ENCODE measurements at regions not wholly inside any gene's neighbourhood (a gene's known extent, or its start where the extent isn't known, plus 50 kb on each side); places are given as distances from the start of the nearest gene placed in this dataset.
"Not testable (repeated sequence)": the region's sequence is repeated elsewhere in the genome, so short reads cannot be mapped to it uniquely, and the experiment has no call there.

DNA sequence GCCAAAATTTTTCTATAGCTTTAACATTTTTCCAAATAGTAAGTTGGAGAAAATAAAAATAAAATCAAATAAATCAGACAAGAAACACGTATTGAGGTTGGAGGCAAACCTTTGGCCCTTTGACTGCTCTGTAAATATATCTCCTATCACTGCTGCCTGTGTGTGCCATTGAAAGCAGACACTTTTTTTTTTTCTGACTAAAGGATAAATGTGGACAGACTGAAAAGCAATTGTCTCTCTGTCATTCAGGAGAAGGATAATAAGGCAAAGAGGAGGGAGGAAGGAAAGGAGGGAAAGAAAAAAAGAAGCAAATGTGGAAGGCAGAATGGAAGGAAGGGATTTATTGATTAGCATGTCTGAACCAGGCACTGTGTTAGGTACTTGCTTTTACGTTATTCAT is 85.2 kb upstream of the SULF2 start:
- no peak for DNase-seq (ENCODE audit: low read depth, low spot score)

DNA sequence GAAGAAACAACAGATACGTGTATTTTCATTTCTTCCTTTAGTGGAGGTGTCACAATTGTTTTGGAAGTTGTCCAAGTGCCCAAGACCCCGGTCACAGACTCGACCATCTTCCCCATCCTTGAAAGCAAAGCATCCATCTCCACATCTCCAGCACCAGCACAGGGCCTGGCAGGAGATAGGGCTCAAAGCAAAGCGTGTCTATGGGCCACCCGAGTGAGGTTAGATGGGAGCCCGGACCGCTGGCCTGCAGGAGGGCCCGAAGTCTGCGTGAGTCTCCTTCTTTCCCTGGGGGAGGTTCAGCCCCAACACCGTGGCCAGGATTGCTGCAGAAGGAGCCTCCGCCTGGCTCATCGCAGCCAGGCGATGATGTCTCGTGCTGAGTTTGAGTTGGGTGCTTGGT is 83.5 kb upstream of the SULF2 start:
- DNase-seq (ENCODE audit: low read depth, low spot score), result no peak

DNA sequence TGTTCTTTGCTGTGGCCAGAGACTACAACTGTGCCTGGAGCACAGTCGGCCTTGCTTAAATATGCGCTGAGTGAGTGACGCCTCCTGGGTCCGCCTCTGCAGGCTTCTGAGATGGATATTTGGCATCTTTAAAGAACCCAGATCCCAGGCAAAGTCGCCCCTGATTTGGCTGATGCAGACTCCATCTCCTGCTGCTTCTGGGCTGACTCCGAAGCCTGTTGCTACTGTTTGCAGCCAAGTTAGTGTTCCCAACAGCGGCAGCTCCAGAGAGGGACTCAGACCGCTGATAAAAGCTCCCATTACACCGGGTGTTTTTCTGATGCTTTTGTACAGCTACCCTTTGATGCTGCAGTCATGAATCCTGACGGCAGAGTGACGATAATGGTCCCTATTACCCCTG is 83.0 kb upstream of the SULF2 start:
- DNase-seq (ENCODE audit: low read depth, low spot score), result peak; percentile 48

DNA sequence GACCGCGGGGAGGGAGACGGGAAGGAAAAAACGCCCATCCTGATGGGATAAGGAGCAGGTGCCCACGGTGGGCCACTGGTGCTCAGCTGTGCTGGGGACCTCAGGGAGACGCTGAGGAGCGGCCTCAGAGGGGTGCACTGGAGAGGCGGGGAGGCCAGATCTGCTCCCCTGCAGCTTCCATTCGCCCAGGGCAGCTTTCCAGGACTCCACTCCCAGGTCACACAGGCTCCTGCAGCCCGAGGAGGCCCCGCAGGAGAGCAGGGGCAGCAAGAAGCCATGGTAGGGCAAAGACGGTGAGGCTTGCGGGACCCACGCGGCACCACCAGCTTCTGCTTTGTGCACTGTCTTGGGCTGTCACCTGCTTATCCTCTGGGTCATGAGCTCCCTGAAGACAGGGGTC is 82.5 kb upstream of the SULF2 start:
- no peak for DNase-seq (ENCODE audit: low read depth, low spot score)

DNA sequence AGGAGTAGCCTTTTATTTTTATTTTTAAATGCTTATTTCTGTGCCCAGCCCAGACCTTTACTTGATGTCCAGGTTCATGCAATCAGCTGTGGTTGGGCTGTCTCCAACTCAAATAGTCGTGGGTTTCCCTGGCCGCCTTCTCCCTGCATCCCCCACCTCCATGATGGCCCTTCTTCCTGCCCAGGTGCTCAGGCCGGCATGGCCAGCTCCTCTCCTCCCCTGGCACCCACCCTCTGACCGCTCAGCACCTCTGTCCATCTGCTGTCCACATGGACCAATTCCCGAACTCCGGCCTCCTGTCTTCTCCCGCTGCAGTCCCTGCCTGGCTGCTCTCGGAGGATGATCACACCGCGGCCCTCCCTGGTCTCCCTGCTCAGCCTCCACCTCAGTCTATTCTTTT is 81.2 kb upstream of the SULF2 start:
- DNase-seq (ENCODE audit: low read depth, low spot score), result no peak

DNA sequence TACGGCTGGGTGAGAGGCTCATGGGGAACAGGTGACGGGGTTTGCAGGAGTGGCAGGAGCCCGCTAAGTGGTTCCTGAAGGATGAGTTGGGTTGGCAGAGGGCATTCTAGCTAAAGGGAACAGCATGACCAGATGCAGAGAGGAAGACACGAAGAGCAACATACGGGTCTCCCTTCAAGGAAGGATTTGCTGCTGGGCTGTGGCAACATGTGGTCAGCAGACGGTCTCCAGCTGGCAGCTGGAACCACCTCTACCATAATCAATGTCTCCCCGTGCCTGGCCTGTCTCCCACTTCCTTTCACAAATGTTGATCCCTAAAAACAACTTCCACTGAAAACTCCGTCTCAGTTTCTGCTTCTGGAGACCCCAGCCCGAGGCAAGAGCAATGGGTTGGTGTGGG is 80.6 kb upstream of the SULF2 start:
- no peak for DNase-seq (ENCODE audit: low read depth, low spot score)

DNA sequence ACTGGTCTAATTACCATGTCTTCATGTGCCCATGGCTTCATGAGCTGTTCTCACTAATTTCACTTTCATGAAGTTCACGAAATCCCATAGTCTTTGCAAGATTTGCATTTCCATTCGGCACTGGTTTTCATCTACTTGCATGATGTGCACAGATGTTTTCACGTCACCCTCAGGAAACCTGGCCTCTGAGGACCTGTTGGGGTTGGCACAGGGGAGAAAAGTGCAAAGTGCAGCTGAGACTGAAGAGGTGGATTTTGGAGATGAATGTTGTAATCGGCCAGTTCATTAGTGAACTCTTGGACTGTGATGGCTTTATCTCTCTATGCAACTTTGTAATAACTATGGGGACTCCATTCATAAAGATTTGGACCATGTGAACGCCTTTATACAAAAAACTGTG is 80.2 kb upstream of the SULF2 start:
- no peak for DNase-seq (ENCODE audit: low read depth, low spot score)

DNA sequence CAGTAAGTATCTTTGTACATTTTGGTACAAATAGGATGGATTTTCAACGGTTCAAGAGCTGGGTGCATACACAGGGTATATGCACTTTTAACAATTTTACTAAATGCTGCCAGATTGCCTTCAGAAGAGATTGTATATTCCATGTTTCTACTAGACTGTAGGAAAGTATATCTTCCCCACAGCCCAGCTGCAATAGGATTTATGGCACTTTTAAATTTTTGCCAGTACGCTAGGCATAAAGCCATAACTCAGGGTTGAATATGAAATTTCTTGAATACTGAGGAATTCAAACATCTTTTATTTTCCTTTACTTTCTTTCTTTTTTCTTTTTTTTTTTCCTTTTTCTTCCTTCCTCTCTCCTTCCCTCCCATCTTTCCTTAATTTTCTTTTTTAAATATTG is 78.7 kb upstream of the SULF2 start:
- no peak for DNase-seq (ENCODE audit: low read depth, low spot score)

DNA sequence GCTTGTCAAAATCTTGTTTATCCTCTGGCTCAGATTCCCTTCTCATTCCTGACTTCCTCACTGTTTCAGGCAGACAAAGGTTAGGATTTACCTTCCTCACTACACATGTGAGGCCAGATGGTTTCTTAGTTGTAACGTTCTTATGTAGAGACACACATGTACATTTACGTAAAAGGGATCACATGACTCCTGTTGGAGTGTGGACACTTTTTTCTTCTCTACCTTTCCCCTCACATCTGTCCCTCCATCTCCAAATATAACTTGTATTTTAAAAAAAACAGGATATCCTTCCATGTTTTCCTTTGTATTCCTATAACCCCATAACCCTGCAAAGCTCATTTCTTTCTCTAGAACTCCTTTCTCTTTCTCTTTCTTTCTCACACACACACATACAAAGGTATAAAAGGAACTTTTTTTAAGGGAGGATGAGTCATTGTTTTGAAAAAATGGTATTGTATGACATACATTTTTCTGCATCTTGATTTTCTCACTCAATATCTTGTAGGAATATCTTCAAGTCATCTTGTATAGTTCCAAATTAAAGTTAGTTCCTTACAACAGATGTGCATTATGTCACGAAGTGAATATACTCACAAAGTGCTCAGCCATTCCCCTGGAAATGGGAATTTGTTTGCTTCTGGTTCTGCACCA is 78.2 kb upstream of the SULF2 start:
- no peak for DNase-seq (ENCODE audit: low read depth, low spot score)

DNA sequence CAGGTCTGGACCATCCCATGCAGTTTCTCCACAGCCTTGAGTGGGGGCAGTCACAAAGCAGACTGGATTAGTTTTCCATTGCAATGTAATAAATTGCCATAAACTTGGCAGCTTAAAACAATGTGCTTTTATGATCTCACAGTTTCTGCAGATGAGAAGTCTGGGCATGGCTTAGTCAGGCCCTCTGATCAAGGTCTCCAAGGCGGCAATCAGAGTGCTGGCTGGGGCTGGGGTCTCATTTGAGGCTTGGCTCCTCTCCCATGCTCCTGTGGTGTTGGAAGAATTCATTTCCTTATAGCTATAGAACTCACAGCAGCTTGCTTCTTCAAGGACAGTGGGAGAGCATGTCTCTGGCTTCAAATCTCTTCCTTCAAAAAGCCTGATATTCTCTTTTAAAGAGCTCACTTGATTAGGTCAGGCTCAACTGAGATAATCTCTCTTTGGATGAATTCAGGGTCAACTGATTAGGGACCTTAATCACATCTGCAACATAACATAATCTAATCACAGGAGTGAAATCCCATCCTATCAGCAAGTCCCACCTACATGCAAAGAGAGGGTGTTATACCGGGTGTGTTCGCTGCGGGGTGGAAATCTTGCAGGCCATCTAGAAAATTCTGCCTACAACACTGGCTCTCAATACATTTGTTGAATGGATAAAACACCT is 77.4 kb upstream of the SULF2 start:
- no peak for DNase-seq (ENCODE audit: low read depth, low spot score)

DNA sequence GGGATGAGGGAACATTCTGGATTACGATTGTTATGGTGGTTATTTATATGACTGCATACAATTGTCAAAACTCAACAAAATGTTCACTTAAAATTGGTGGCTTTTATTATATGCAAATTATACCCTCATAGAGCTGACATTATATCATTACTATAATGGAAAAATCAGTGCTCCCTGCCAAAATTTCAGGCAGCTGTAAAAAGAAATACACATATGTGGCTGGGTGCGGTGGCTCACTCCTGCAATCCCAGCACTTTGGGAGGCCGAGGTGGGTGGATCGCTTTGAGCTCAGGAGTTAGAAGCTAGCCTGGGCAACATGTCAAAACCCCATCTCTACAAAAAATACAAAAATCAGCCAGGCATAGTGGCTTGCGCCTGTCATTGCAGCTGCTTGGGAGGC is 75.8 kb upstream of the SULF2 start:
- DNase-seq (ENCODE audit: low read depth, low spot score), result no peak

DNA sequence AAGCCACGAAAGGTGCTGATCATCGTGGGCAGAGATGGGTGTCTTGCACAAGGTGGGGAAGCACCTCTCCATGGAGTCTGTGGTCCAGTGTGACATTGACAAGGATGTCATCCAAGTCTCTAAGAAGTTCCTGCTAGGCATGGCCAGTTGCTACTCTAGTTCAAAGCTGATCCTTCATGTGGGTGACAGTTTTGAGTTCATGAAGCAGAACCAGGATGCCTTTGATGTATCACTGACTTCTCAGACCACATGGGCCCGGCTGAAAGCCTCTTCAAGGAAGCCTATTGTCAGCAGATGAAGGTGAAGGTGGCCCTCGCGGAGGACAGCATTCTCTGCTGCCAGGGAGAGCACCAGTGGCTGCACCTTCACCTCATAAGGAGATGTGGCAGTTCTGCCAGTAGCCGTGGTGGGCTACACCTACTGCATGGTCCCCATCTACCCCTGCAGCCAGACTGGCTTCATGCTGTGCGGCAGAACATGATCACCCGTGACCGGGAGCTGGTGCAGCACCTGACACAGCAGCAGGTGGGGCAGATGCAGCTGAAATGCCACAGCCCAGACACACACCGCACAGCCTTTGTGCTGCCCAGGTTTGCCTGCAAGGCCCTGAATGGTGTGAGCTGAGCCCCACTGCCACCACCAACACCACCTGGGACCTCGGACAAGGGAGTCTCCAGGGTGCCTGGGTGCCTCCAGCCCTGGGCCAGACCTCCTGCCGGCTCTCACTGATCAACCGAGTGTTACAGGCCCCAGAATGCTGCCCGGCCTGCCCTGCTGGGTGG is 75.0 kb upstream of the SULF2 start:
- no peak for DNase-seq (ENCODE audit: low read depth, low spot score)

DNA sequence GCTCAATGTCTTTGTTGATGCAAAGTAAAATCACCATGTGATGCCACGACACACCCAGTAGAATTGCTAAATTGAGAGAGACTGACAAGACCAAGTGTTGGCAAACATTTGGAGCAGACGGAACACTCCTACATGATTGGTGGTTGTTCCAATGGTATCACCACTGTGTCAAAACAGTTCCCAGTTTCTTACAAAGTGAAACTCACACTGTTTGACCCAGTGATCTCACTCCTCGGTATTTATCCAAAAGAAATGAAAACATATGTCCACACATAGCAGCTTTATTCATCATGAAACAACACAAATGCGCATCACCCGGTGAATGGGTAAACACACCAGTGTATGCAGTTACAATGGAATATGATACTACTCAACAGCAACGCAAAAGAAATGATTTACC is 74.0 kb upstream of the SULF2 start:
- no peak for DNase-seq (ENCODE audit: low read depth, low spot score)

DNA sequence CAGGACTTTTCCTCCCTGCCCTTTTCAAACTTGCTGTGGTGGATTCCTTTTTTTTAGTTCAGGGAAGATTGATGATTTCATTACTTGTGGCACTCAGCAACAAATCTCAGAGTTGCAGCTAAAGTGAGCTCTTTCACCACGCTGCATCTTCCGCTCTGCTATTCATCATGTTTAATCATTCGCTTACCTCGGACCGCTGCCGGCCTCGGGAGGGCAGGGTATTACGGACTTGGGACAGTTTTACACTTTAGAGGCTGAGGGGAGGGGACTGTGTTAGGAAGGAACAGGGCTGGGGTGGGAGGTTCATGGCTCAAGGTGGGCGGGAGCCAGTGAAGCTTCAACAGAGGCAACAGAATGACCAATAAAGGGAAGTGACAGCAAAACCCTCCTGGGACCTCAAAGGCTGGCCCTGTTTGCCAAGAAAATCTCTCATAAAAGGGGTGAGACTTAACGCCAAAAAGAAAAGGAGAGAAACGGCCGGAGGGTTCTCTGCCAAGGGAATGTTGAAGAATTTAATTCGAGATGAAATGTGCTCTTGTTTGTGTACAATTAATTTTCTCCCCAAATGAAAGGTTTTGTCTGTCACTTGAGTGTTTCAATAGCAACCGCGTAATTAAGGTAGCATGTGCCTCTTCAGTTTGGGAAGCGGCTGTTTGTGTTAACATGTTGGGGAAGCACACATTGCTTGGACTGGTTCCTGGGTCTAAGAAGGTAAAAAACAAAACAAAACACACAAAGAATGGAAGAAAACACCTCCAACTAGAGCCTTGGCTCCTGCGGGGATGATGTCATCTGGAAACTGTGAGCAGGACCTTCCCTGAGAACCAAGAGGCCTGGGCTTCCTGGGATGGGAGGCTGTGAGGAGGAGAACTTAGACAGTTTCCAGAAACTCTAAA is 72.5 kb upstream of the SULF2 start:
- peak; percentile 58 for DNase-seq (ENCODE audit: low read depth, low spot score)

DNA sequence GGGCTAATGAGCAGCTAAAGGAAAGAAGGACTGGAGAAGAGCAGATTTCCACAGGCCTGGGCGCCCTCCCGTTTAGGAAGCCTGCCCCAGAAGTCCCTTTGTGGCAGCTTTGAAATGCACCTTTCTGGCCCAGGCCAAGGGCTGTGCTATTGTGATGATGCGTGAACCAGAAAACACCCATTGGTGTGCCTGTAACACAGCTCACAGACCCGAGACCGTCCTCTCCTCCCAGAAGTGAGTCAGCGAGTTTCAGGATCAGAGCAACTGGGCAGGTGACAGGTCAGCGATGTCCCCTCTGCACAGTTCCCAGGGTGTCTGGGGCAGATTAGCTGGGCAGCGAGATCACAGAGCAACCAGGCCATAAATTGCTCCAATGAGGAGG is 71.9 kb upstream of the SULF2 start:
- peak; percentile 67 for DNase-seq (ENCODE audit: low read depth, low spot score)

DNA sequence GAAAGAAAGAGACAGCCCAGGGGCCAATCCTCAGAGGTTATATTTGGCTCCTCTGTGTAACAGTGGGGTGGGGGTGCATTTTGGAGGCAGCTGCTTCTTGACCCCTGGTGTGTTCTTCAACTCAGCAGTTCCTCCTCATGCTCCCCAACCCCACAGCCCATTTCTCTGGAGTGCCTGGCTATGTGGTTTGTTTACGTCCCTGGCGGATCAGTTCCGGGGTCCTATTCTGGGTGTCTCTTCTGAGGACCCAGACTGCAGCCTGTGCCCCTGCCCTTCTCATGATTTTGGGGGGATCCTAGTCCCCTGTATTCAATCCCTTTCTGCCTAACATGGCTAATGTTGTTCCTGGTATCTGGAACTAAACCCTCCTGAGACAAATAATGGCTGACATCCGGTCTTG is 70.5 kb upstream of the SULF2 start:
- DNase-seq (ENCODE audit: low read depth, low spot score), result no peak

DNA sequence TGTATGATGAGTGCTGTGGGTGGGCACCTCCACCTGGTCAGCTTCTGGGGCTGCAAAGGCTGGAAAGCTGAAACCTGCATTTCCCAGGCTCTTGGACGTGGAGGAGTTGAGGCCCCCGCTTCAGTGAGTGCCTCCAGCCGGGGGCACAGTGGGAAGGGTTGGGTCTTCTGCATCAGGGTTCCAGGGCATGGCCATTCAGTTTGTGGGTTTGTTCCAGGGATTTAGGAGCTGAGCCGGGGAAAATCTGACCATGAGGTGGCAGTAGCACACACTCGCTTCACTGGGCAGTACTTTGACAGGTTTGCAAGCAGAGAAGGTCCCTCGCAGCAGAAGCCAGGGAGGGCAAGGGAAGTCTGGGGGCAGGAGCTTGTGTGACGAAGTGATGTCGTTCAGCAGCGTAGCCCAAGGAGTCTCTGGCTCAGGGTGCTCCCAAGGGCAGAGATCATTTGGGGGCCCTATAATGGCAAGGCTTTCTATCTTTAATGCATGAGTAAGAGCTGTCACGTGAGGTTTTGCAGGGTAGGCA is 69.5 kb upstream of the SULF2 start:
- DNase-seq (ENCODE audit: low read depth, low spot score), result peak; percentile 84

DNA sequence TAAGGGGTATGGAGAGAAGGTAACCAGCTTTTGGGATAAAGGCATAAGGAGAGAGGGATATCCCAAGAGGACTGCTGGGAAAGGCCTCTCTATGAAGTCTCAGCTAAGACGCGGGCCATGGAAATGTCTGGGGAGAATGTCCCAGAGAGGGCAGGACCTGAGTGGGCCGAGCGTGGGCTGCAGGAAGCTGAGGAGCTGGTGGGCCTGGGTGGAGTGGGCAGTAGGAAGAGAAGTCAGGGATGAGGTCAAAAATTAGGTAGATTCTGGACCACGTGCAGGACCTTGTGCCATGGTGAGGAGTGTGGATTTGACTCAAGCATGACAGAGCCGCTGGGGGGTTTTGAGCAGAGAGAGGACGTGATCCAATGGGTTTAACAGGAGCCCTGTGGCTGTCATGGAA is 66.5 kb upstream of the SULF2 start:
- no peak for DNase-seq (ENCODE audit: low read depth, low spot score)

DNA sequence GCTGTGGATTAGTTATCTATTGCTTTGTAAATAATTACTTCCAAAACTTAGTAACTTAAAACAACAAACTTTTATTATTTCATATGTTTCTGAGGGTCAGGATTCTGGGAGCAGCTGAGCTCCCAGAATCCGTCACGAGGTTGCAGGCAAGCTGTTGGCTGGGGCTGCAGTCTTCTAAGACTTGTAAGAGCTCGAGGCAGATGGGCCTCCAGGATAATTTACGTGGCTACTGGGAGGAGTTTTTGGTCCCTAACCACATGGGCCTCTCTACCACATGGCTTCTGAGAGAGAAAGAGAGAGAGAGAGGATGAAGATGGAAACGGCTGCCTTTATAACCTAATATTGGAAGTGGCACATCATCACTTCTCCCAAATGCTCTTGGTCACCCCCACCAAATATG is 64.9 kb upstream of the SULF2 start:
- no peak for DNase-seq (ENCODE audit: low read depth, low spot score)

DNA sequence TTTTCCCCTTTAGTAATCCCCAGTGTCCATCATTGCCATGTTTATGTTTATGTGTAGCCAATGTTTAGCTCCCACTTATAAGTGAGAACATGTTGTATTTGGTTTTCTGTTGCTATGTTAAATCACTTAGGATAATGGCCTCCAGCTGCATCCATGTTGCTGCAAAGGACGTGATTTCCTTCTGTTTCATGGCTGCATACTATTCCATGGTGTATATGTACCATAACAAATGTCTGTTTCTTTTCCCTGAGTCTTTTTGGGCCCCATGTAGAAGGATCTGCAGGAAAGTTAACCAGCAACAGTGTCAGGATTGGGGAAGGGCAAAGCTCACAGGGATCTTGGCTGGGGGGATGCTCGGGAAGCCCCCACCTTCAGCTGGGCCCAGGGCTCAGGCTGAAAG is 64.3 kb upstream of the SULF2 start:
- no peak for DNase-seq (ENCODE audit: low read depth, low spot score)

DNA sequence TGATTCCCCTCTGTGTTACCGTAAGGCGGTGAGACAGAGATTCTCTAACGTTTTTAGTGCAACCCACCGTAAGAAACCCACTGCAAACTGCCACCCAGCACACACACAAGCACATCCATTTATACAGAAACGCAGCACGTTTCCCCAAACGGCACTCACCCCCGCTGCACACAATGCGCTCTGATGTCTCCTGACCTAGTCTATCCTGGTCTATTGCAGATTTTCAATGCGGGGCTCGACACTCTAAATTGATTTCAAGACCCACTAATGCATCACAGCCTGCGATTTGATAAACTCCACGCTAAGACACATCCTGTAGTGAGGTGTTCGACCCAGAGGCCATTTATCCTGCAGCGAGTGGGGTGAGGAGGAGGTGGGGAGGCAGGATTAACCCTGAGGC is 63.7 kb upstream of the SULF2 start:
- no peak for DNase-seq (ENCODE audit: low read depth, low spot score)

DNA sequence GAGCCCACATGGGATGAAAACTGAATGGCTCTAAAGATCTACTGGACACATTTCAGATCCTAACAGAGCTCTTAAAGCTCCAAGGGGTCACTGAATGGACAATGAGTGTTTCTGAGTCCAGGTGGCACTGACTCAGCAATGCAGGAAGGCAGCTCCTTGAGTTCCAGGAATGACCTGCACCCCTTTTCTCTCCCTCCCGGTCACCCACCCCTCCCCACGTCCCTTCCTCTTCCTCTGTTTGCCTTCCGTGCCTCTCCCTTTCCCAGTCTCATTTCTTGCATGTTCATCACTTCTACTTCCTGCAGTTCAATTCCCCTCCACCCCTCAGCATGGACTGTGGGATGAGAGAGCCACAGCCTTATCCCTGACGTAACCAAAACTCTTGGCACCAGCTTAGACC is 63.3 kb upstream of the SULF2 start:
- DNase-seq (ENCODE audit: low read depth, low spot score), result not testable (repeated sequence)
